ENCODE measurements at regions not wholly inside any gene's neighbourhood (a gene's known extent, or its start where the extent isn't known, plus 50 kb on each side); places are given as distances from the start of the nearest gene placed in this dataset.

DNA sequence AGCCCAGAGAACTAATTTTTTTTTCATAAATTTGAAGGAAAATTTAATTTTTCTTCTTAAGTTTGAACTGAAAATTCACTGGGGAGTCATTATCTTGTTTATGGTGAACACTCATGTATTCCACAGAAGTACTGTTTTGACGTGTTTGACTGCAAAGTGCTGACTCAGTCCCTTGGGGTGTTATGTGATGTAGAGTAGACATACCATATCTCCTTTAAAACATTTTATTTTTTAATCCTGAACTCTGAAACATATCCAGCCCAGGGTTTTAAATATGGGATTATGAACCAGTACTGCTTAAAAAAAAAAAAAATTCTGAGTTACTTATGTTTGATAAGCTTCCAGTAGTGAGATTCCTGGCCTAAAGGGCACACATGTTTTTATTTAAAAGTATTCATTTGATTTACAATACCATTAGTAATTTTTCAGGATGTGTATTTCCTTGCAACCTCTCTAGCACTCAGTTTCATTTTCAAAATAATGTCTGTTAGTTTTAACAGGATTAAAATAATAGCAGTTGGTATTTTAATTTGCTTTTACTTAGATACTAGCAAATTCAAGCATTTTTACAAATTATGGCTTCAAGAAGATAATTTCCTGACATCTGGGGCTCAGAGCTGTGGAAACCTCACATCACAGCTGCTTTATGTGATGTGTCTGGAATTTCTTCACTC lies 81.7 kb upstream of the PDE10A start:
- Histone ChIP-seq H3K9me3 (no peaks in the 10 kb centered on the region), H3K36me3 (no peaks in the 10 kb centered on the region), H3K27ac (no peak overlapping the region), H3K27me3 (no peaks in the 10 kb centered on the region), H3K4me1 (no peaks in the 10 kb centered on the region), H3K4me3 (no peak overlapping the region)
- intact Hi-C loops (cut with DNase I), result no loop called here
- TF ChIP-seq, protein P1, sequence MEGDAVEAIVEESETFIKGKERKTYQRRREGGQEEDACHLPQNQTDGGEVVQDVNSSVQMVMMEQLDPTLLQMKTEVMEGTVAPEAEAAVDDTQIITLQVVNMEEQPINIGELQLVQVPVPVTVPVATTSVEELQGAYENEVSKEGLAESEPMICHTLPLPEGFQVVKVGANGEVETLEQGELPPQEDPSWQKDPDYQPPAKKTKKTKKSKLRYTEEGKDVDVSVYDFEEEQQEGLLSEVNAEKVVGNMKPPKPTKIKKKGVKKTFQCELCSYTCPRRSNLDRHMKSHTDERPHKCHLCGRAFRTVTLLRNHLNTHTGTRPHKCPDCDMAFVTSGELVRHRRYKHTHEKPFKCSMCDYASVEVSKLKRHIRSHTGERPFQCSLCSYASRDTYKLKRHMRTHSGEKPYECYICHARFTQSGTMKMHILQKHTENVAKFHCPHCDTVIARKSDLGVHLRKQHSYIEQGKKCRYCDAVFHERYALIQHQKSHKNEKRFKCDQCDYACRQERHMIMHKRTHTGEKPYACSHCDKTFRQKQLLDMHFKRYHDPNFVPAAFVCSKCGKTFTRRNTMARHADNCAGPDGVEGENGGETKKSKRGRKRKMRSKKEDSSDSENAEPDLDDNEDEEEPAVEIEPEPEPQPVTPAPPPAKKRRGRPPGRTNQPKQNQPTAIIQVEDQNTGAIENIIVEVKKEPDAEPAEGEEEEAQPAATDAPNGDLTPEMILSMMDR (IDR thresholded peaks at IDR 0.05), result no peak
- DNase-seq (ENCODE audit: low spot score in 2 of 2), result no peak

DNA sequence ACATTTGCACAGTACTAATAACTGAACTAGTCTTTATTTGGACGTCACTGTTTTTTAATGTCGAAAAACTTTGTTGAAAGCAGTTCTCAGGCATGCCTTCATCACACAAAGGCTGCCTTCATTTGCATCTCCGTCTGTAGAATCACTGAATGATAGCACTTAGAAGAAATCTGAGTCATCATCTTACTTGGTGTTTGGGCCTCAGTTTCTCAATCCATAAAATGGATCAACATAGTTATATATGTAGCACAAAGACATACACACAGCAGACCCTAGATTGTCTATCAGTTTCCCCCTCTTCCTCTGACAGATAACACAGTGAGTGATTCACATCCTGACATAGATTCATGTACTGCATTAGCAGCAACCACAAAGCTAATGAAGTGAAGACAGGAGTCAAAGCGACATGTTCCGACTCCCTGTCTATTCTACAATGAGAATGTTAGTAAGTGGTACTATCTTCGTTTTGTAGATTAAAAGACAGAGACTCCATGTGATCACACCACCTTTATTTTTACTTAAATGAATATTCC lies 80.4 kb upstream of the PDE10A start:
- no peaks in the 10 kb centered on the region for H3K9me3 ChIP-seq
- H3K36me3 ChIP-seq, result no peaks in the 10 kb centered on the region
- no peaks in the 10 kb centered on the region for H3K4me1 ChIP-seq
- H3K4me3 ChIP-seq, result no peak overlapping the region
- TF ChIP-seq, protein P1 (IDR thresholded peaks at IDR 0.05), result no peak
- no peak overlapping the region for H3K27ac ChIP-seq
- H3K27me3 ChIP-seq, result no peaks in the 10 kb centered on the region
- intact Hi-C loops (cut with DNase I), result no loop called here
- no peak for DNase-seq (ENCODE audit: low spot score in 2 of 2)

GRCh38 chr6:165742047-165742446 lies 79.0 kb upstream of the PDE10A start:
- H3K9me3 ChIP-seq, result peaks cover 0 to 5% of the 10 kb centered on the region in 2 donors
- no peaks in the 10 kb centered on the region for H3K4me1 ChIP-seq
- no peaks in the 10 kb centered on the region for H3K27me3 ChIP-seq
- TF ChIP-seq, protein P1 (IDR thresholded peaks at IDR 0.05), result no peak
- no peaks in the 10 kb centered on the region for H3K36me3 ChIP-seq
- no peak overlapping the region for H3K27ac ChIP-seq
- intact Hi-C loops (cut with DNase I), result no loop called here
- DNase-seq (ENCODE audit: low spot score in 2 of 2), result no peak
- no peak overlapping the region for H3K4me3 ChIP-seq

DNA sequence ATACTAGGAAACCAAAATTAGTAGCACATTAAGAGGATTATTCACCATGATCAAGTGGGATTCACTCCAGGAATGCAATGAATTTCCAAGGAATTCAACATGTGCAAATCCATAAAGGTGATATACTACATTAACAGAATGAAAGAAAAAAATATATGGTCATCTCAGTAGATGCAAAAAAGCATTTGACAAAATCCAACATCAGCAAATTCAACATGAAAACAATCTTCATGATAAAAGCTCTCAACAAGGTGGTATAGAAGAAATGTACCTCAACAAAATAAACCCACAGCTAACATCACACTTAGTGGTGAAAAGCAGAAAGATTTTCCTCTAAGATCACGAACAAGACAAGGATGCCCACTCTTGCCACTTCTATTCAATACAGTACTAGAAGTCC lies 74.4 kb upstream of the PDE10A start:
- Histone ChIP-seq H3K9me3 (peaks cover 0 to 5% of the 10 kb centered on the region in 2 donors), H3K27me3 (no peaks in the 10 kb centered on the region), H3K36me3 (no peaks in the 10 kb centered on the region), H3K4me1 (no peaks in the 10 kb centered on the region), H3K4me3 (no peak overlapping the region), H3K27ac (no peak overlapping the region)
- TF ChIP-seq, protein P1 (IDR thresholded peaks at IDR 0.05), result no peak
- no peak for DNase-seq (ENCODE audit: low spot score in 2 of 2)
- intact Hi-C loops (cut with DNase I), result no loop called here

DNA sequence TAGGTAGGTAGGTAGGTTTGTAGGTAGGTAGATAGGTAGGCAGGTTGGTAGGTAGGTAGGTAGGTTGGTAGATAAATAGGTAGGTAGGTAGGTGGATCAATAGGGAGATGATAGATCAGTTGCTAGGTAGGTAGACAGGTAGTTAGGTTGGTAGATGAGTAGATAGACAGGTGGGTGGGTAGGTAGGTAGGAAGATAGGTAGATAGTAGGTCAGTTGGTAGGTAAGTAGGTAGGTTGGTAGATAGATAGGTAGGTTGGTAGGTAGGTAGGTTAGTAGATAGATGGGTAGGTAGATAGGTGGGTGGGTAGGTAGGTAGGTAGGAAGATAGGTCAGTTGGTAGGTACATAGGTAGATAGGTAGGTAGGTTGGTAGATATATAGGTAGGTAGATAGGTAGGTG lies 72.0 kb upstream of the PDE10A start:
- intact Hi-C loops (cut with DNase I), result no loop called here
- no peak overlapping the region for H3K4me3 ChIP-seq

More for the DNA sequence above, 72.0 kb upstream of the PDE10A start:
- Histone ChIP-seq H3K27ac (no peak overlapping the region), H3K4me1 (no peaks in the 10 kb centered on the region), H3K9me3 (peaks cover 0 to 5% of the 10 kb centered on the region in 2 donors), H3K27me3 (no peaks in the 10 kb centered on the region), H3K36me3 (no peaks in the 10 kb centered on the region)
- TF ChIP-seq, protein P1 (IDR thresholded peaks at IDR 0.05), result no peak
- DNase-seq (ENCODE audit: low spot score in 2 of 2), result no peak

Data from ascending aorta (tissue), 2 donors.